Islet of Langerhans (tissue), 1 donor: ENCODE measurements at regions not wholly inside any gene's neighbourhood (a gene's known extent, or its start where the extent isn't known, plus 50 kb on each side); places are given as distances from the start of the nearest gene placed in this dataset.

Experiments
- FAIRE-seq: peaks from one replicate; lab custom pipeline; 2011; peaks lifted over from hg19 to GRCh38; lab: Jason Lieb, UNC

DNA sequence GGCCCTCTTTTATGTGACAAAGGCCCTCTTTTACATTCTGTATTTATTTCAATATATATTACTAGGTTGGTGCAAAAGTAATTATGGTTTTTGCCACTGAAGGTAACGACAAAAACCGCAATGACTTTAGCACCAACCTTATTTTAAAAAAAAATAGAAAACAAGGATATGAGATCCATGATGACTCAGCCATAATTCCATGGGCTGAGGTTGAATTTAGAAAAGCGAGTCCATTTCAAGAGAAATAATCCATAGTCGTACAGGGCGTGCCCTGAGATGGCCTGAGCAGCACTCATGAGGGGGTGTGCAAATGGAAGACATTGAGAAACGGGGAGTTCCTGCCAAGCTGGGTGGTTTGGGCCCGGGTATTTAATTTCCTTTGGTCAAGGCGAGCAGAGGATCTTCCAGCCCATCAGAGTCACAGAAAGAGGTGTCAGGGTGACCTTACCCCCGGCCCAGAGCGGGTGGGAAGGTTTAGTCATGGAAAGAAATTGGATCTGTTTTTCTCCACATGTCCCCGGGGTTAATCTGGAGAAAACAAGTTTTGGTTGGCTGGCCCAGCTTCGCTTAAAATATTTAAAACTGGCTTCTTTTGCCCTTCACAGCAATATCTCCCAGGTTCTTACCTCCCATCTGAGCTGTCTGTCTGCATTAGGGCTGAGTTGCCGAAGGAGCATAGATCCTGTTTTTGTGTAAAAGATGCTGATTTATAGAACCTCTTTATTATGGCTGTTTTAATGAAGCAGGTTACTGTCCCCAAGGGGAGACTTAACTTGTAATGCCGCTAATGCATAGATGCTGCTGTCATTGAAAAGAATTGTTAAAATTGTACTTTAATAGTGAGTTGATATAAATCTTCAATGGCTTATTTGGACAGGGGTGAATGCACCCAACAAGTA, 255.6 kb downstream of the PREX1 start:
- no peak for FAIRE-seq

DNA sequence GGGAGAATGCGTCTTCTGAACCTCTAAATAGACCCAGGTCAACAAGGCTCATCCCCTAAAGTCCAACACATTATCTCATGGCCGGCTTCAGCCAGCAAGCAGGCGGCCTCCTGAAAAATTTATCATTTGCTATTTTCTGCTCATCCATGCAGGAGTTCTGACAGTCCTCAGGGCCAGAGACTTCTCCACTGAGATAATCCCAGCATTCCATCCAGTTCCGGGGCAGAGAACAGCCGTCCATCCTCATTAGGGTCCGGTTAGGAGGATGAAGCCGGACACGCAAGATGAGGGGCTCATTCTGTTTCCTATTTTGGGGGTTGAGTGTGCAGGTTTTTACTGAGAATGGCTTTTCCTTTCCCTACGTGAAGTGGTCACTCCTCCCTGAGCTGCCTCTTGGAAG, 258.1 kb downstream of the PREX1 start:
- no peak for FAIRE-seq

DNA sequence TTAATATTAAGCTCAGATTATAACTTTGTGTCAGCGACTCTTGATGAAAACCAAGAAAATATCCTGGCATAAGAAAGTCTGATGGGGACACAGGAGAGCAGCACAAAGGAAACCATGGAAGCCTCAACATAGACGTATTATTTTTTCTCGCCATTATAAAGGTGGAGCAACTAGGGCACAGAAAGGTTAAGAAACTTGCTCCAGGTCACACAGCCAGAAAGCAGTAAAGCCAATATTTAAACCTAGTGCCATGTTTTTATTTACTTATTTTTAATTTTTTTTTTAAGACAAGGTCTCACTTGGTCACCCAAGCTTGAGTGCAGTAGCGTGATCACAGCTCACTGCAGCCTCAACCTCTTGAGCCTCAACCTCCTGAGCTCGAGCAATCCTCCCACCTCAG, 259.3 kb downstream of the PREX1 start:
- FAIRE-seq, result no peak

DNA sequence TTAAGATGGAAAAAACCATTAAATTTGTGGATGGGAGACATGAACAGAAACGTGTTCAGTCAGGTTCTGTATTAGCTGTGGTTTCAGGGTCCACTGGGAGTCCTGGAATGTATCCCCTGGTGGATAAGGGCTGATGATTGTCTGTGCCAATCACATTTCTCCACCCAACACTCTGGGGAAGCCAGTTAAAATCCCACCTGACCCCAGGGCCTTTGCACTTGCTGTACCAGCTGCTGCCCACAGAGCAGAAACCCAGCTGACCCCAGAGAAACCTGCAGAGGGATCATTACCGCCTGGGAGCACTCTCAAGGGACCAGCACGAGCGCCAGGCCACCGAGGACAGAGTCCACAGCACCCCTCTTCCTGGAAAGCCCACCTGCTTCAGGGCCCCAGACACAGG, 260.7 kb downstream of the PREX1 start:
- FAIRE-seq, result no peak

DNA sequence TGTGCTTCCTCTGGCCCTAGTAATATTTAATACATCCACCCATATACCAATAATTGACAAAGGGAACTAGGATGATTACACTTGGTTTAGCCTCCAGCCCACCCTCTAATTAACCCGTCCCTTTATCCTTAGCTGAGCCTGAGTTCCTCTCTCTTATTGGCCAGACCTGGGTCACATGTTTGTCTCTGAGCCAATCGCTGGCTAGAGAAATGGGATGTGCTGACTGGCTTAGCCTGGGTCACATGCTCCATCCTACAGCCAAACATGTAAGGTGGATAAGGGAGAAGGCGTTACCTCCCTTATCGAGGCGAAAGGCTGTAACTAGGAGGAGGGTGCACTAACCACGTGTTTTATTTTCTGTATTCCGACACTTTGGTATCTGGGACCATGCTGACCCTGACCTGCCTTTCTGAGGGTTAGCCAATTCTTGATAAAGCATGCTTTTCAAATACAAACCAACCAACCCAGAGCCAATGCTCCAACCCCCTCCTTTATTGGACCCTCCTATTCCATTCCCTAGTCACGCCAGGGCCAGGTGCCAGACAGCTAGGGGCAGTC, 262.7 kb downstream of the PREX1 start:
- no peak for FAIRE-seq

DNA sequence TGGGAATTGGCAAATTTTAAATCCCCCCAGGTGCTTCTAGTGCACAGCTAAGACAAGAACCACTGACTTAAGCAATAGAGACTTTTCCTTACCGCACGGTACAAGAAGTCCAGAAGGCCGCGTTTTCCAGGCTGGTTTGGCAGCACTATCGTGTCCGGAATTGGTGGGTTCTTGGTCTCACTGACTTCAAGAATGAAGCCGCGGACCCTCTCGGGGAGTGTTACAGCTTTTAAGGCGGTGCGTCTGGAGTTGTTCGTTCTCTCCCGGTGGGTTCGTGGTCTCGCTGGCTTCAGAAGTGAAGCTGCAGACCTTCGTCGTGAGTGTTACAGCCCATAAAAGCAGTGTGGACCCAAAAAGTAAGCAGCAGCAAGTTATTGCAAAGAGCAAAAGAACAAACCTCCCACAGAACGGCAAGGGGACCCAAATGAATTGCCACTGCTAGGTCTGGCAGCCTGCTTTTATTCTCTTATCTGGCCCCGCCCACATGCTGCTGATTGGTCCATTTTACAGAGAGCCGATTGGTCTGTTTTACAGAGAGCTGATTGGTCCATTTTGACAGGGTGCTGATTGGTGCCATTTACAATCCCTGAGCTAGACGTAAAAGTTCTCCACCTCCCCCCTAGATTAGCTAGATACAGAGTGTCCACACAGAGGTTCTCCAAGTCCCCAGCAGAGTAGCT, 264.5 kb downstream of the PREX1 start:
- no peak for FAIRE-seq

DNA sequence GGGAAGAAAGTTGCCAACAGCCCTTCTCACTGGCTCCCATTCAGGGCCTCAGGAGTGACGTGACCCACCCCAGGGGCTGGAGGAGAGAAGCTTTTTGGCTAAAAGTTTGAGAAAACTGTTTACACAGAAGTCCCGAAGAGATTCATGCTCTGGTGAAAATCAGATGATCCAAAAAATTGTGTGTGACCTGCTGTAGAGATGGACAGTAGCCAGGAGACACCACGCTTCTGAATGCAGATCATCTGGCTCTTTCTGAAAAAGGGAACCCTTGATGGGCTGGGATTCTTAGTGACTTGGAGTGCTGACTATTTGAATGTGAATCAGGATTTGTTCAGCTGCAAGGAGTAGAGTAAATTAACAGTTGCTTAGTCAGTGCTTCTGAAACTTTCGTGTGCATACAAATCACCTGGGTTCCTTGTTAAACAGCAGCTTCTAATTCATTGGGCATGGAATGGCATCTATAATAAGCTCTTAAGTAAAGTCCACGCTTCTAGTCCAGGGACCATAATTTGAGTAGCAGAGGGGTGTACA, 265.1 kb downstream of the PREX1 start:
- FAIRE-seq, result no peak

DNA sequence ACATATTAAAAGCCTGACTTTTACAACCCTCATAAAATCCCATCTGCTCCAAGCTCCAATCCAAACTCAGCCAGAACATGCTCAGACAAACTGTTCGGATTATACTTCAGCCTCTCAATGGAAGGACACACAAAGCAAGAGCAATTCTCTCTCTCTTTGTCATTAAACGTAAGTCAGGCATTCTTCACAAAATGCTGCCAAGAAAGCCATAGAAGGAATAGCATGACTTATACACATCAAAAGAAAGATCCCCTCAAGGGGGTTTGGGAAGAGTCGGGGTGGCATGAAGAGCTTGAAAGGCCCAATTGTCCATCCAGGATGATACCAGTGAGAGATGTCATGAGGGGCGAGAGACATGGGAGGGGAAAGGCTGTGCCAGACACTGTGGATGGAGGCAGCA, 268.9 kb downstream of the PREX1 start:
- no peak for FAIRE-seq

DNA sequence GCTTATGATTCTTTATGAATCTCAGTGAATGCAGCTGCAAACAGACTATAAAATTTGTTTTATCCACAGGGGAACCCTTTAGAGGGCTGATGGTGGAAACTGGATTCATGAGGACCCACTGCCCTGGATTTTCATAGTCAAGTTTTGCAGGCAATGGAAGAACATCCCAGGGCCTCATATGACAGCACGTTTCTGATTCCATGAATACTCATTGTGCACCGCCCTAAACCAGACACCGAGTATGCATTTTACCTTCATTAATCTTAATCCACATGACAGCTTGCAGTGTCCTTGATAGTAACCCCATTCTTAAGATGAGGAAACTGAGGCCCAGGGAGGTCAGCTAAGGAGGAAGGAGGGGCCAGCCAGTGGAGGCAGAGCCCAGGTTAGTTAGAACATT, 270.4 kb downstream of the PREX1 start:
- FAIRE-seq, result no peak

DNA sequence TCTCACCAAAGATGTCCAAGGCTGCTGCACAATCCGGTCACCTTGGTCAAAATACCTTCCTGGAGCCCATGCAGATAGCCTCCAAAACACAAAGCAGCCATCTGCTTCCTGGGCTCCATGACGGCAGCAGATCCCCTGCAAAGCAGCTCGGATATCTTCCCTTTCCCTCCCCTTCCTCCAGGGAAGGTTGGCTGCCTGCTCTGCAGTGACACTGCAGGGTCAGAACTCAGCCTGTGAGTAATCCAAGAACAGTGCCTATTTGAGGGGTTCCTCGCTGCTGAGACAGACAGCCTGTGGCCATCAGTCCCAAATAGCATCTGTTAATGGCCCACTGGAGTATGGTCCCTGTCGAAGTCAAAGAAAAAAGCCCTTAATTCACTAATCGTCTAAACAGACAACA, 270.8 kb downstream of the PREX1 start:
- no peak for FAIRE-seq

DNA sequence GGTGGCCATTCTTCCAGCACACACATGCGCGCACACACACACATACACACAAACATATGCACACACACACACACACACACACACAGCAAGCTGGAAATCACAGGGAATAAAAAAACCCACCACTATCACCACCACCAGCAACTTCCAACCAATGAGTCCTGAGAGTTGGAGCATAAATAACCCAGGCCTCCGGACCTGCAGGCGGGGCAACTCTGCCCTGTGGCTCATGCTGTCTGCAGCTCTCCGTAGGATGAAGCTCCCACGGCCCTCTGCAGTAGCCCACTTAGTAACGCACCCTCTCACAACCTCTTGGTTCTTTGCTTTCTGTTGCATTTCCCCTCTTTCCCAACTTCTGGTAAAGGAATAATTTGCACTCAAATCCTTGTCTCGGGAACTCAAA, 275.2 kb downstream of the PREX1 start:
- FAIRE-seq, result no peak

DNA sequence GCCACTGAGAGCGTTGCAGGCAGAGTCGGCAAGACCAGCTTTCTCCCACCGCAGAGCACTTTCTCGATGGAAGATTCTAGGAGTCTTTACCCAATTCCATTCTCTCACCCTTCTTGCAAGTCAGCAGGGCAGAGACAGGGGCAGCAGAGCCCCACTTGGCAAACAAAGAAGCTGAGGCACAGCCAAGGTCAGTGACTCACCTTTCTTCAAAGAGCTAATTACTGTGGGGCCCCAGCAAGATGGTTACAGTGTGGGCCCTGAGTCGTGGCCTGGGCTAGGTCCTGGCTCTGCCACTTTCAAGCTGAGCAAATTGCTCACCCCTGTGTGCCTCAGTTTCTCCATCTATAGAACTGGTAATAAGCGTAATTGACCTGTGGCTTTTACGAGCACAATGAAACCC, 277.0 kb downstream of the PREX1 start:
- FAIRE-seq, result no peak

DNA sequence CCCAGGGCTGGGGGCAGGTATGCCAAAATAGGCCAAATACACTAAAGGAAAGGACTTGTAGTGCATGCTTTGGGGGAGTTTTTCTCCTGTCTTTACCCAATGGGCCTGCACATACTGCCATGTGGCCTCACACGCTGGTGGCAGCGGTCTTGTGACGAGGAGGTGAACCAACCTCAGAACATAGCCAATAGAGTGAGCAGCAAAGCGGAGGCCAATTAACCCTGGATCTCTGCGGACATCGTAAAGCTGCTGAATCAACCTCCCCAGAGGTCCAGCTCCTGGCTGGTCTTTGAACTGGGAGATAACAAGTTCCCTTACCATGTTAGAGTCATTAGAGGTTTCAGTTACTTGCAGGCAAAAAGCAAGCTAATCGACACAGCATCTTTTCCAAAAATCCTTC, 280.1 kb downstream of the PREX1 start:
- FAIRE-seq, result no peak

DNA sequence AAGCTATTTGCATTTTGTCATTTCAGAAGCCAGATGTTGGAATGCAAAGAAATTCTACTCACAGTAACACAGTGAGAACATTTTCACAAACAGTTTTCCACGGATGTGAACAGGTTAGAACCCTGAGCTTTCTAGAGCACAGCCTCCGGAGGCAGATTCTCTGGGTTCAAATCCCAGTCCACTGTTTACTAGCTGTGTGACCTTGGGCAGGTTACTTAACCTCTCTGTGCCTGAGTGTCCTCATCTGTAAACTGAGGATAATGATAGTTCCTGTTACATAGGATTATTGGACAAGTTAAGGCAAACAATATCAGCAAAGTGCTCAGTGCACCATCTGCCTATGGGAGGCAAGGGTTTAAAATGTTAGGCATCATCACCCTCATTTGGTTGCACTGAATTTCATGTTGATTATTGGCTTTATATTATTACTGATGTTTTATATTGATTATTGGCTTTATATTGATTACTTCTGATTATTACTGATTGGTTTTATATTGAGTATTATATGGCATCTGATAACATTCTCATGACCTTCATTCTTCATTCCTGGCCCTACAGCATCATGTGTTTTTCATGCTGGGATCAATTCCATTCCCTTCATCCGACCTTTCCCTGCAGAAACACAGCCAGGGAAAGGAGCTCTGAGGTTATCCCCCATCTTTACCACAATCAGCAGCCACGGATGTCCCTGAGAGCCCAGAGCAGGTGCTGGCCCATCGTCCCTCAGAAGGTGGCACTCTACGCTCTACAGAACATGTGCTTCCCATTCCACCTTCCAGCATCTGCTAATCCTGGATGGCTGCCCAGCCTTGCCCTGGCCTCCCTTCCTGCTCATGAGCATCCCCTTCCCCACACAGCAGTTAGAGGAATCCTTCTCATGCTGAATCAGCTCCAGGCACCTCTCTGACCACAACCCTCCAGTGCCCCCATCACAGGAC, 283.1 kb downstream of the PREX1 start:
- FAIRE-seq, result no peak

DNA sequence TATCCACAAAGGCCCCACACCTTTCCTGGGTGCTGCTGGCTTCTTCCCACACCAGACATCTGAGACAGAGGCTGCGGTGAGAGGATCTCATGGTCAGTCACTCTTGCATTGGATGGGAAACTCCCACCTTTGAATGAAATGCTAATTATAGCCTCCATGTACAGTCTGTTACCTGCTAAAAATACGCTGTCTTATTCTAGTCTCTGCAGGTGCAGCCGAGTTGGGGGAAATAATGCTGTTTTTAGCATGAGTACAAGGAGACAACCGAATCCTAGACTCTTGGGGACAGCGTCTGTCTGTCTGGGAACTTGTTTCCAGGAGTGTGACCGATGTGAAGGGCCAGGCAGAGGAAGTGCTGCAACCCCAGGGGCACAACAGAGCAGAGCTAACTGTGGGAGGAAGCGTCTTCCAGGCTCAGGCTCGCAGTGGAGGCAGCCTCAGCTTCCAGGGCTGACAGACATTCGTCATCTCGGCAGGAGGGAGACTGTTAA, 286.2 kb downstream of the PREX1 start:
- FAIRE-seq, result no peak

DNA sequence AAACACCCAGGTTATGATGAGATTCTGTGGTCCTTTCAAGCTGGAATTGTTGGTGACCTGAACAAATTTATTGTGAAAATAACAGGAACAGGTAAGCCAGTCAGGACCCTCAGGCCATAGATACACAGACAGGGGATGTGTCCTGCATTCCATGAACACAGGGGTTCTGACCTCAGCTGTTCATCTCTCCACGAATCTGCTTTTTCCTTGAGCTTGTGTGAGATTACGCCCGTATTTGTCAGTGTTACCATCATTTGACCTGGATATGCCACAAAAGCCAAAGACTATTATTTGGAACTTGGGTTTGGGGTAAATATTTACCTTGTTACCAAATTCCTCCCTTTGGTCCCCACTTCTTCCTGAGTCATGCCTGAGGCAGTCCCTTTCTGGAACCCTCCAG, 288.9 kb downstream of the PREX1 start:
- FAIRE-seq, result no peak

DNA sequence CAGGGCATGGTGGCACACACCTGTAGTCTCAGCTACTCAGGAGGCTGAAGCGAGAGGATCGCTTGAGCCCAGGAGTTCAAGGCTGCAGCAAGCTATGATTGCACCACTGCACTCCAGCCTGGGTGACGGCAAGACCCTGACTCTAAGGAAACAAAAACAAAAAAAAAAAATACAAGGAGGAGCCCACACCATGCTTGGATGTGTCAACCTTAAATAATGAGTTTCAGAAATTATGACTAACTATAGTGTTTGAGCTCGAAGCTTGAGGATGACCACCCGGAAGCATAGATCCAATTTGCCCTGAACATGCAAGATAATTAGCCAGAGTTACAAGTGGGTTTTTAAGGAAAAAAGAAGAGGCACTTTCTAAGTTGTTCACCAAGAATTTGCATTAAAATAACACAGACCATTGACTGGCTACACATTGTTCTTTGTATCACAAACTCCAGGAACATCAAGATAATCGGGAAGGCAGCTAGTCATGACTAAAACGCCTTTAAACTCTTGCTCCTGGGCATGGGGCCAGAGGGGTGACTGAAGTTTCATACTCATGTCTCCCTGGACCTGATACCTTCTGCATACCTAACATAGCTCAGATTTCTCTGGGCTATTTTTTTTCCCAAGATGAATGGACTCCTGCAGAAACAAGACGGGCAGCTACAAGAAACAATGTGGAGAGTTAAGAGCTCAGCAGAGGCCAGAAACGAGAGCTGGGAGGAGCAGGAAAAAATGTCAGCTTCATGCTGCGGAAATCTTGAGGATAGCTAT, 289.6 kb downstream of the PREX1 start:
- no peak for FAIRE-seq

DNA sequence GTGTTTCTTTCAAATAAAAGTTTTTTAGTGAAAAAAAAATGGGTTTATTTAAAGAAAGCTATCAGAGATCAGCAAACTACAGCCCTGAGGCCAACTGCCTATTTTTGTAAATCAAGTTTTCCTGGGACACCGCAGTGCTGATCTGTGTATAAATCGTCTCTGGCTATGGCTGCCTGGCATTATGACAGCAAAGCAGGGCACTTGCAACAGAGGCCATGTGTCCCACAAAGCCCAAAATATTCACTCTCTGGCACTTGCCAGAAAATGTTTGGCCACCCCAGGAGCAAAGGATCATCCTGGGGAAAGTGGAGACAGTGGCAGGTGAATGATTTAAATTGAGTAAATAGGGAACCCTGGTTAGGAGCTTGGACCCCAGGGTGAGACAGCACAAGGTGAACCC, 291.6 kb downstream of the PREX1 start:
- FAIRE-seq, result no peak

DNA sequence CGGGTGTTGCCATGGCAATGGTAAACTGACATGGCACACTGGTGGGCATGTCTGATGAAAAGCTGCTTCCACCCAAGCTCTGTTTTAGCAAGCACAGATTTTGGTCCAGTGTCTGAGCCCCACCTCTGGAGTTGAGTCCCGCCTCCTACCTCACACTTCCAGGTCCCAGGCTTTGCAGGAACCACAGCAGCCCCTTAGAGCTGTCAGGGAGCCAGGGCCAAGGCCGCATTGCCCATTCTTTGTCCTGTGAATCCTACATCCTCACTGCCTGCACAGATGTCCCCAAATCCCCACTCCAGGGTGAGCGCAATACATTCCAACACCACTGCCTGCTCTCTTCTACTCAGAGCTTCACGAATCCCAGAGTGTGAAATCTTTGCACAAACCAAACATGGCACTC, 292.2 kb downstream of the PREX1 start:
- FAIRE-seq, result no peak

DNA sequence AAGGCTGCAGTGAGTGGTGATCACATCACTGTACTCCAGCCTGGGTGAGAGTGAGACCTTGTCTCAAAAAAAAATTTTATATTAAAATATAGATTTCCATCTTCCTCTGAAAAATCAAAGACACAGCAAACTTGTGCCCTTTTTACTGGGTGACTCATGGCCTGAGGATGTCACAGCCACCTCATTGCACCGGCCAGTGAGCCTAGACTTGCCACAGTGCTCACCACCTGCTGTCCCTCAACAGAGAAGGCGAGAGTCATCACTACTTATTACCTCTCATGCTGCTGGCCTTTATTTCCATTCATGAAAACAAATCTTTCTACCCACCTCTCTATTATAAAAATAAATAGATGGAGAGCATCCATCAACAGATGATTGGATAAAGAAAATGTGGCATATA, 295.8 kb downstream of the PREX1 start:
- FAIRE-seq, result no peak

DNA sequence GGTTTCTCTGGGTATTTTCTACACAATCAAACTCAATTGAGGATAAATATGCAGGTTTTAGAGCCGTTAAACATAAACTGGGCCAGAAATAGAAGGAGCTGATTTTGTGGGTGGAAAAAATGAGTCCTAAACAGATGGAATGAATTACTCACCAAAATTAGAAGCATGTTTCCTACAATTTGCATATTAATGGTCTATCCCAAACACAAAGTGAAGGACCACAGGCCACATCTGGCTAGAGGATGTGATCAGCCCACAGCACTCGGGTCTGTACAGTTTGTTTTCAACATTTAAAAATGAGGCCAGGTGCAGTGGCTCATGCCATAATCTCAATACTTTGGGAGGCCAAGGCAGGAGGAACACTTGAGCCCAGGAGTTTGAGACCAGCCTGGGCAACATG, 296.3 kb downstream of the PREX1 start:
- no peak for FAIRE-seq
